PFSK-1 (cell line): ENCODE measurements at regions not wholly inside any gene's neighbourhood (a gene's known extent, or its start where the extent isn't known, plus 50 kb on each side); places are given as distances from the start of the nearest gene placed in this dataset.

Experiments used
- FOXP2 ChIP-seq: optimal IDR thresholded peaks from 2 replicates; pipeline ENCODE3; 2011; ENCODE audit warnings: borderline replicate concordance, control low read depth, inconsistent platforms; ENCODE audit not compliant: insufficient read depth; ENCODE audit errors: extremely low read length, extremely low read depth
- POLR2AphosphoS5 ChIP-seq: IDR thresholded peaks from 2 replicates; pipeline ENCODE4 v1.6.1; 2012; ENCODE audit warnings: low read depth, mild to moderate bottlenecking, control low read depth, low read length, moderate library complexity
- REST ChIP-seq, 2 experiments: IDR thresholded peaks; 2 replicates each; pipeline versions ENCODE4 v1.6.1 to v1.8.0; 2011 to 2012; ENCODE audit warnings: low read depth in 2 of 2, low read length in 2 of 2, control low read depth in 1 of 2, inconsistent platforms in 1 of 2, mild to moderate bottlenecking in 1 of 2, moderate library complexity in 1 of 2; ENCODE audit not compliant: insufficient read depth in 1 of 2
- SIN3A ChIP-seq: IDR thresholded peaks from 2 replicates; pipeline ENCODE4 v1.6.1; 2012; ENCODE audit warnings: mild to moderate bottlenecking, low read length, moderate library complexity, borderline replicate concordance; ENCODE audit not compliant: insufficient read depth
- TAF1 ChIP-seq: IDR thresholded peaks from 2 replicates; pipeline ENCODE4 v1.6.1; 2012; ENCODE audit warnings: low read length, control low read depth, borderline replicate concordance; ENCODE audit not compliant: insufficient read depth

GRCh38 chr10:6864142-6864541 lies 284.1 kb upstream of the PRKCQ start:
- TF ChIP-seq POLR2AphosphoS5 (no peak), SIN3A (no peak), REST (IDR thresholded peaks at IDR 0.05; ENCODE audit: insufficient read depth in 1 of 2, low read depth in 2 of 2, low read length in 2 of 2) (no peak), TAF1 (no peak), FOXP2 (no peak)
